ENCODE measurements at regions not wholly inside any gene's neighbourhood (a gene's known extent, or its start where the extent isn't known, plus 50 kb on each side); places are given as distances from the start of the nearest gene placed in this dataset.

DNA sequence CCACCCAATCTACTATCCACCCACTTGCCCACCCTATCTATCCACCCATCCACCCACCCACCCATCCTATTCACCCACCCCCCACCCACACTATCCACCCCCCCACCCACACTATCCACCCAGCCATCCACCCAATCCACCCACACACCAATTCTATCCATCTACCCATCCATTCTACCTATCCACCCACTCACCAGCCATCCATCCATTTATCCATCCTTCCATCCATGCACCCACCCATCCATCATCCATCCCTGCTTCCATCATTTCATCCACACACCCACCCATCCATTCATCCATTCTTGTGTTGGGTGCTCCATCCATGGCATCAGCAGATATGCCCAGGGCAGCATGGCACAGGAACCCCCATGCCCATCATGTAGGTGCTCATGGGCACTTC is 1206.6 kb downstream of the BRD1 start:
- TF ChIP-seq, protein P1, sequence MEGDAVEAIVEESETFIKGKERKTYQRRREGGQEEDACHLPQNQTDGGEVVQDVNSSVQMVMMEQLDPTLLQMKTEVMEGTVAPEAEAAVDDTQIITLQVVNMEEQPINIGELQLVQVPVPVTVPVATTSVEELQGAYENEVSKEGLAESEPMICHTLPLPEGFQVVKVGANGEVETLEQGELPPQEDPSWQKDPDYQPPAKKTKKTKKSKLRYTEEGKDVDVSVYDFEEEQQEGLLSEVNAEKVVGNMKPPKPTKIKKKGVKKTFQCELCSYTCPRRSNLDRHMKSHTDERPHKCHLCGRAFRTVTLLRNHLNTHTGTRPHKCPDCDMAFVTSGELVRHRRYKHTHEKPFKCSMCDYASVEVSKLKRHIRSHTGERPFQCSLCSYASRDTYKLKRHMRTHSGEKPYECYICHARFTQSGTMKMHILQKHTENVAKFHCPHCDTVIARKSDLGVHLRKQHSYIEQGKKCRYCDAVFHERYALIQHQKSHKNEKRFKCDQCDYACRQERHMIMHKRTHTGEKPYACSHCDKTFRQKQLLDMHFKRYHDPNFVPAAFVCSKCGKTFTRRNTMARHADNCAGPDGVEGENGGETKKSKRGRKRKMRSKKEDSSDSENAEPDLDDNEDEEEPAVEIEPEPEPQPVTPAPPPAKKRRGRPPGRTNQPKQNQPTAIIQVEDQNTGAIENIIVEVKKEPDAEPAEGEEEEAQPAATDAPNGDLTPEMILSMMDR (IDR thresholded peaks at IDR 0.05): no peak
- TF ChIP-seq ZFX (IDR thresholded peaks at IDR 0.05; ENCODE audit: borderline replicate concordance): no peak
